HS-27A (cell line): ENCODE measurements at regions not wholly inside any gene's neighbourhood (a gene's known extent, or its start where the extent isn't known, plus 50 kb on each side); places are given as distances from the start of the nearest gene placed in this dataset.
"Not testable (repeated sequence)": the region's sequence is repeated elsewhere in the genome, so short reads cannot be mapped to it uniquely, and the experiment has no call there.

Experiments
- DNase-seq: peaks from one replicate; pipeline ENCODE4 v3.0.0-alpha.2; 2012; ENCODE audit warnings: low read depth, missing footprints

DNA sequence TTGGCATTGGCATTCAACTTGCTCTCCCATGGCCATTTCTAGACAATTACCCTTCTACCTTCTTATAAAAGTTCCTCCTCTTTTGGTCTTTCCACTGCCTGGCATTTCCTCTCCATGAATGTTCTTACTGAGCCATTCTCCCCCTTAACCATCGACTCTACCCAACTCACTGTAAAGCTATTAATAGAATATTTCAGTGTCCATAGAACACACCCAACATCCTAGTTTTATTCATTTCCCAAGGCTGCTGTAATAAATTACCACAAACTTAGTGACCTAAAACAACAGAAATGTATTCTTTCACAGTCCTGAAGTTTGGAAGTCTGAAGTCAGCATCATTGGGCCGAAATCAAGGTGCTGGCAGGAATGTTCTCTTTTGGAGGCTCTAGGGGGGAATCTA is 170.0 kb upstream of the ATP5MC3 start:
- DNase-seq, result no peak

DNA sequence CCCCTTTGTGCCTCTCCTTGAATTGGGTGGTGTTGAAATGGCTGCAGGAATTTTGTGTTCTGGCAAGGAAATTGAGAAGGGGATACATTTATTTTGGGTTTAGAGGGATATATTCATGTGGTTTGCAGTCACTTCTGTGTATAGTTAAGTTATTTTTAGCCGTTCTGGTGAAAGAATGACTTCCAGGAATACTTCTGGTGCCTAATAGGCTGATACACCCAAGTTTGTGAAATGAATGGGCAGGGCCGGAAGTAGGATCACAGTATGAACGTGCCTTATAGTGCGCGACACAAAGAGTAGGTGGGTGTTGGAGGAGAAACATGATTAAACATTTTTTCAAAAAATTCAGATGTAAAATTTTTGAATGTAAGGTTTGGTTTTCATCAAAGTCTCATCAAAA is 168.6 kb upstream of the ATP5MC3 start:
- no peak for DNase-seq

DNA sequence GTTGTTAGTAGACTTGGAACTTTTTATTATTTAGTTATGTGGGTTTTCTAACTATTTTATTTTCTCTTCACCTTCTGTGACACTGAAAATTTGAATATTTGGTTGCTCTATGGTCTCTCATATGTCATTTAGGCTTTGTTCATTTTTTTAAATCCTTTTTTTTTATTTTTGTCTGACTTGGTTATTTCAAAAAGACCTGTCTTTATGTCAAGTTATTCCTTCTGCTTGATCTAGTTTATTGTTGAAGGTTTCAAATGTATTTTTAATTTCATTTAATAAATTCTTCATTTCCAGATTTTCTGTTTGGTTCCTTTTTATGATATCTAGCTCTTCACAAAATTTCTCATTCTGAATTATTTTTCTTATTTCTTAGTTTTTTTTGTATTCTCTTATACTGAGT is 160.6 kb upstream of the ATP5MC3 start:
- no peak for DNase-seq

DNA sequence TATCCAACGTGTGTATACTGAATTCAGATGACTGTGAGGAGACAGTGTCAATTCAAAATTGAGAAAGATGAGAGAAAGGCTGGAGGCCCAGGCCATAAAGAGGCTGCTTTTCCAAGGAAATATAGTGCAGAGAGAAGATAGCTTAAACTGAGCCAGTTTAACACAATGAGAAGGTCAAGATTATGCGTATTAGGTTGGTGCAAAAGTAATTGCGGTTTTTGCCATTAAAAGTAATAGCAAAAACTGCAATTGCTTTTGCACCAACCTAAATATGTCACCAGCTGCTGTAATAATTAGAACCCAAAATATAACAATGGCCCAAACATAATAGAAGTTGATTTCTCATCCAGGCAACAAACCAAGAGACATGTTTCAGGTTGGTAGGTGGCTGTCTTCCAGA is 148.7 kb upstream of the ATP5MC3 start:
- no peak for DNase-seq

DNA sequence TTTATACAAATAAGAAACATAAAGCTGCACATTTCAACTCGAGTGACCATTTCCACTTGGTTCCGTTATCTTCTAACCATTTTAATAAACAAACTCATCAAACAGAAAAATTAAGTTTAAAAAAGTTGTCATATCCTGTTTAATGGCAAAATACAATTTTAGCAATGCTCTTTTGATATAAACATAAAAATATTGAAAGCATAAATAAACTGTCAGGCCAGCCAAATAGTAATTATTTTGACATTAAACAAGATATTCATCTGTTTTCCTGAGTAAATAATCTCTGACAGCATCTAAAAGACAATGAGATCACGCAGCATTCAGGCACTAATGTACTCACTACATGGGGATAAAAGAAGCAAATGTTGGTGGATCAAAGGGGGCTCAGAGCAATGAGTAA is 145.3 kb upstream of the ATP5MC3 start:
- no peak for DNase-seq

DNA sequence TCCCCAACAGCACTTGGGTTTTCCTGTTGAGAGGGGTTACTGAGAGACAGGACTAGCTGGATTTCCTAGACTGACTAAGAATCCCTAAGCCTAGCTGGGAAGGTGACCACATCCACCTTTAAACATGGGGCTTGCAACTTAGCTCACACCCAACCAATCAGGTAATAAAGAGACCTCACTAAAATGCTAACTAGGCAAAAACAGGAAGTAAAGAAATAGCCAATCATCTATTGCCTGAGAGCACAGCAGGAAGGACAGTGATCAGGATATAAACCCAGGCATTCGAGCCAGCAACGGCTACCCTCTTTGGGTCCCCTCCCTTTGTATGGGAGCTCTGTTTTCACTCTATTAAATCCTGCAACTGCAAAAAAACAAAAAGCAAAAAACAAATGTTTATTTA is 144.7 kb upstream of the ATP5MC3 start:
- DNase-seq, result not testable (repeated sequence)

DNA sequence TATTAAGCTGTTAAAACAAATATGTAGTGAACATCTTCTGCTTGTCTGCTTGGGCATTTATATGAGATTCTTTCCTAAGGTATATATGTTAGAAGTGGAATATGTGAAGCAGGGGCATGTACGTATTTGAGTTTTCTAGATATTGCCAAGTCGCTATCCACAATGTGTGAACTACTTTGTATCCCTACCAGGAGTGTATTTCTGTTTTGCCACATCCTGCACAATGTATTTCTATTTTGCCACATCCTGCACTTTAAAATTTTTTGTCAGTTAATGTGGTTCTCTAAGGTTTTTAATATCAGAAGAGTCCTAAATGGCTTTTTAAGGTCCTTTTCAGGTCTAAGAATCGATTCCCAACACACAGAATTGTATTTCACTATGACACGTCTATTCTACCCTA is 141.7 kb upstream of the ATP5MC3 start:
- no peak for DNase-seq

DNA sequence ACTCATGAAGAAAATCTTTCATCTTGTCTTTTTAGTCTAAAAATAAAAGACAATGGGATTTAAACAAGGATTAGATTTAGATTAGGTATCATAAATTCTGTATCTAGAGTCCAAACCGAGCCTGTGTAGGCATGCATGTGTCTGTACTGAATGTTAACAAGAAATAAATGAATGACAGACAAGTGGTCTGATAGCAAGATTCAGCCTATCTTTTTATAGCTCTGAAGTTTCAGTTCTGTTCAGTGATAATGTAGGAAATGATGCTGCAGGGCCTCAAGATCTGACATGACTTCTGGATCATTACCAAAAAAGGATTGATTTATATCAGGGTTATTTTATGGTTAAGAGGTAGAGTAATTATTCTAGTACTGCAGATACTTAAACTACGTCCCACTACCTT is 137.0 kb upstream of the ATP5MC3 start:
- no peak for DNase-seq

DNA sequence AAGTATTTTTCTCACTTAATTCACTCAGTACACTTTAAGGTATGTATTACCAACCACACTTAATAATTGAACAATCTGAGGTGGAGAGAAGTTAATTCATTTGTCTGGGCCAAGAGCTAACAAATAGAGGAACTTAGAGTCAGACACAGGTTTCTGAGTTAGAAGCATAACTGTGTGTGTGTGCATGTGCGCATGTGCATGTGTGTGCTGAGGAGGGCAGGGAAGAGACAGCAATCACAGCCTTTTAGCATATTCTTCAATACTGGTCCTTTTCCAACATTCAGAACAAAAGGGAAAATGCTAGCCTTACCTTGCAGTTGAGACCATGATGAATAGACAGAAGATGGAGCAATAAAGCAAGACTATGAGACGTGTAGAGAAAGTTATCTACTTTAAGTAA is 136.2 kb upstream of the ATP5MC3 start:
- no peak for DNase-seq

DNA sequence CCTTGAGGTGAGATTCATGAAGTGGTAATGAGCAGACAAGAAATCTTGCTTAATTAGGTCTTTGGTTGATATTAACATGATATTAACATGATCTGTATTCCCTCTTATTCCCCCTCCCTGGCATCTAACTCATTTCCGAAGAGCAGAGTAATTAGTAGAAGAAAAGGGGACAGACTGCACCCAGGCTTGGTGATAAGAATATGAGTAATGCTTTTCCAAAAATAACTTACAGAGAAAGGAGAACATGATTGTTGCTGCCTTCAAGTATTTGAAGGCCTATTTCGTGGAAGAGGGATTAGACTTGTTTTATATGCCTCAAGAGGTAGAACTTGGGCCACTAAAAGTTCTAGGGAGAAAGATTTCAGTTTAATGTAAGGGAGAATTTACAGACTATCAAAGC is 130.6 kb upstream of the ATP5MC3 start:
- DNase-seq, result no peak

DNA sequence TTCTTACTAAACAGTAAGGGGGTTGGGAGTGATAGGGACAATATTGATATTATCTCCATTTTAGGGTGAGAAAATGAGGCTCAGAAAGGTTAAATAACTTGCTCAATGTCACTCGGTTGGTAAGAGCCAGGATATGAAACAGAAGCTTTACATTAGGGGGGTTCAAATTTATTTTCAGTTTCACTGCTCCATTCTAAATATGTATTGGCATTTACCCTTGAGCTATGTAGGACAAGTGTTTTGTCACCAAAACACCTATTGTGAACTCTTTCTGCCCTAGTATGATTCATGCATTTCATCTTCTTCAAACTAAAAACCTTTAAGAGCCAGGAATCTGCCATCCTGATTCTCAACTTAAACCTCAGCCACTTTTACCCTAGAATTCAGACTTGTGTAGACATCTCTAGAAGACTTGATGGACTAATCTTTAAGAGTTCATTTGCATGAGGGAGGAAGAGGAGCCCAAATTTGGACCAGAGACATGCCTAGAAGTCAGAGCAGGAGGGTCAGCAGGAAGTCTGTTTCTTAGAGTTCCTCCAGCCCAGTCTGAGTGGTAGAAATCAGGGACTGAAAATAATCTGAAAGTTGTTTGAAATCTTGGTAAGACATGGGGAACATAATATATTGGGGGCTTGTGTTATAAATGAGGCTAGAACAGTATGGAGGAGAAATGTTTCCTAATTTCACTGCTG is 129.4 kb upstream of the ATP5MC3 start:
- no peak for DNase-seq

DNA sequence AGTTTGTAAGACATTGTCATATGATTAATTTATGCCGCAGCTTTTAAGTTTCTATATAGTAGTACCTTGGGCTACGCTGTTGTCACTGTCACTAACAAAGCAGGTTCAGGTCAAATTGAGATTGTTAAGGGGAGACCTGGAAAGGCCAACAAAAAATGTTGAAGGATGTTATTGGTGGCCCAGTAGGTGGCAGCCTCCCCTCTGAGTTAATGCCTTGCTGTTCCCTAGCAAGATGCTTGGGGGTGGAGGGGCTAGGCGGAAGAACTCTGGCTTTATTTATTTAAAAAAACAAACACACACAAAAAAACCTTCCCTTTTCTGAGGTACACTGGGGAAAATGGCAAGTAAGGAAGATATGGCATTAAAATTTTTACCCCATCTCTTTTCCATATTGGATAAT is 128.3 kb upstream of the ATP5MC3 start:
- no peak for DNase-seq

DNA sequence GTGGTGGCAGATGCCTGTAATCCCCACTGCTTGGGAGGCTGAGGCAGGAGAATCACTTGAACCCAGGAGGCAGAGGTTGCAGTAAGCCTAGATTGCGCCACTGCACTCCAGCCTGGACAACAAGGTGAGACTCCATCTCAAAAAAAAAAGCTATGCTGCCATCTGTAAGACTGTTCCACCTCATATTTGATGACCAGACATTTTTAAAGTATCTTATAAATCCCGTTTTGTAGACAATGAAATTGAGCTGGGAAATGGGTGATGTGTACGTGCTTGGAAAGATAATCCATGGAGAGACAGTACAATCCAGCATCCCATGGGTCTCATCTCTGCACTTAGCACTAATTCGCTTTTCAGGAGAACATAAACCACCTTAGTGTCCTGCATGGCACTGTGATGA is 126.5 kb upstream of the ATP5MC3 start:
- no peak for DNase-seq

DNA sequence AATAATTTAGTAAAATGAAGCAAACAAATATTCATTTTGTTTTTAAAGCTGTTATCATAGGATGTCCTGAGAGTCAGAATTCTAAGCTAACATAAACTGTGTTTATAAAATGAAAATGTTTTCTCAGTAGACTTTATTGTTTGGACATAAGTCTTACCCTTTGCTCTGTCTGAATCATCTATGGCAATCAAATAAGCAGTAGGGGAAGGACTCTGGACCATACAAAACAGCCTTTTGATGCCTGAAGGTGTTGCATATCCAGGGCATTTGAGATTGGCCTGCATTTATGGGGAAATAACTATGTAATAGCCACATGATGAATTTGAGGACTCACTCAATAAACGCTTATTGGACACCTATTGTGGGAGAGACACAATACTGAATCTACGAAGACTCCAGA is 123.0 kb upstream of the ATP5MC3 start:
- no peak for DNase-seq

DNA sequence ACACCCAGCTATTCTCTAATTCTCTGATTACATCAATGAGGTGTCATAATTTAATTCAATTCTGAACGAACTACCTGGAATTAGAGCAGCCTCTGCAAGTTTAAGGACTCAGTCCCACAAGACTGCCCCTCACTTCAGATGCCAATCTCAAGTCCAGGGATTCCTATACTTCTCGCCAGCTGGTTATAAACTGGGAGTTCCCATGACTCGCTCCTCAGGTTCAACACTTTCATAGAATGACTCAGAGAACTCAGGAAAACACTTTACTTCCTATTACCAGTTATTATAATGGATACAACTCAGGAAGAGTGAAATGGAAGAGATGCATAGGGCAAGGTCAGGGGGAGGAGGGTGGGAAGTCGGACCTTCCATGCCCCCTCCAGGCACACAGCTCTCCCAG is 112.3 kb upstream of the ATP5MC3 start:
- no peak for DNase-seq

DNA sequence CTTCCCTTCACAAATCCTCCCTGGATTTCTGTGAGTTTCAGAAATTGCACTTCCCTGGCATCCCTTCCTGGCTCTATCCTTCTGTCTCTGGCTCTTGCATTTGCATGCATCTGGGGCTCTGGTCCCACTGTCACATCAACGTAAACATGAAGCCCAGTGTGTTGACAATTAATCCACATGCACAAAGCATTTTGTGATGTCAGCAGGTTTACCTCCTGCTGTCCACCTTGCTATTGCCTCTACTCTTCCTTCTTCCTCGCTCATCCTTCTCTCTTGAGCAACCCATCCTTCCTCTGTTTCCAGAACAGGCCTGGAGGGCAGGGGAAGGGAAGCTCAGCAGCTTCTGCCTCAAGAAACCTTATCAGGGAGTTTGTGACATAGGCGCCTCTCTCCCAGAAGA is 111.7 kb upstream of the ATP5MC3 start:
- DNase-seq, result no peak

DNA sequence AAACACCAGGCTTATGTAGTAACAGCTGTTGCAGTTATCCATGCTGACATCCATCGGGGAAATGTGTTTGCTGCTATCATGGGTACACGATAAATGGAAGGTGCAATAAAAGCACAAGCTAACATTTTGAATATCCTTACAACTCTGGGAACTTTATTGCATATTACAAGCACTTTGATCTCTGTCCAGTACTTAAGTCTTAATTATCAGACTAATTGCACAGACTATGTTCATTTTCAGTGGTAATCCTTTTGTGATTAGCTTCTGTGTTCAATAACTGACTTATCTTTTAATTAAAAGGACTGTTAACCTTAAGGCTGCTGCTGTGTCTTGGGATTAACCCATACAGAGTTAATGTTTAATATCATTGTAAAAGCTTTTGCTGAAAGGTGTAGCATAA is 101.4 kb upstream of the ATP5MC3 start:
- no peak for DNase-seq

DNA sequence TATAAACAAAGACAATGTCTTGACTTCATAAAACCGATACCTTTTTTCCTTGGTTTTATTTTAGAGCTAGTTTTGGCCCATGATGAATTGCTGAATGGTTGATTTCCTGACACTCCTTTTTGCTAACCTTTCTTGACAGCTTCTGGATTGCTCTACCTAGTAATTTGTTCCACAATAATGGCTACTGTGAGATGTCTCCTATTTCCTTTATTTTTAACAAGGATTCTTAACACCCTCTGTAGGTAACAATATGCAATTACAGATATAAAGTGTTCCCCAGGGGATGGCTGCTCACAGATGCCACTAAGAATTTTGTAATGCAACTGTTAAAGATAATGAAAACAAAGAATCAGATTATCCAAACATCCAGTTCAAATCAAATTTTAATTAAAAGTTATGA is 100.8 kb upstream of the ATP5MC3 start:
- DNase-seq, result no peak

DNA sequence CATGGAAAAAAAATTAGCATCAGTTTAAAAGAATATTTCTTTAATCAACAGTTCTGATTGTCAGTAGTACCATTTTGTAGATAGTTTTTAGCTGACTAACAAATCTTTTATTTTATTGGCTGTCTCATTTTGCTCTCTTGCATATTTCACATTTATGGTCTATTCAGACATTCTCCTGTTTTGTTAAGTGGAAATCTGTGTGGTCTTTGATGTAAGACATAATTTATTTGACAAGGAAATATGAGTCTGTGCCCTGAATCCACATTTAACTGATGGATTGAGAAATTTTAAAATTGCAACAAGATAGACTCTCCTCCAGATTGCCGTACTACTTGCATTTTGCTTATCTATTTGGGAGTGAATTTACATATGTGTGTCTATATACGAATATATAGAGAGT is 96.3 kb upstream of the ATP5MC3 start:
- no peak for DNase-seq

DNA sequence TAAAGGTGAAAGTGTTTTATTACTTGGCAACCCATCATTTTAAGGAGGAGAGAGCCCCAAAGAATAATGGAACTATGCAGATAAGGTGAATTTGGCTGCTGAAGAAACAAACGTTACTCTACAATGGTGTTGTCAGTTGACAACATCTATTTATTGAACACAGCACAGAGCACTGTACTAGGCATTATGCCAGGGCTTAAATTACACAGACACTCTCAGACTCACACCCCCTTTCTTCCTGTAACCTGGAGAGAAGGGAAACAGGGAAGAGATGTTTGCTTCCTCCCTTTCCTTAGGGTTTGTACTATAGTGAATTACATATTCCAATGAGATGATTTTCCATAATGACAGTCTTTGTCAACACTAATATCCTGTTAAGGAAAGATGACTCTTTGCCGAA is 94.0 kb upstream of the ATP5MC3 start:
- DNase-seq, result no peak

DNA sequence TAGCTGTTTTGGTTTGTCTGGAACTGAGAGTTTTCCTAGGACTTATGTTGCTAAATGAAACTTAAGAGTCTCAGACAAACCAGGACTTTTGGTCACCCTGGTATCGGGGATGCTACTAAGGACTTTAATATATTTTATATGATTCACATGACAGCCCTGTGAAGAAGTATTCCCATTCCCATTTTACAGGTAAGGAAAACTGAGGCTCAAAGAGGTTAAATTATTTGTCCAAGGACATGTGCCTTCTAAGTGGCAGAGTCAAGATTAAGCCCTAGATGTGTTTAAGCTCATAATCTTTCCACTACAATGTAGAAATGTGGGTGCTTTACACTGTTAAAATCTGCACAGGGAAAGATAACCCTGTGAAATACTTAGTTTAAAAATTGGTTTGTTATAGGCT is 77.7 kb upstream of the ATP5MC3 start:
- no peak for DNase-seq

DNA sequence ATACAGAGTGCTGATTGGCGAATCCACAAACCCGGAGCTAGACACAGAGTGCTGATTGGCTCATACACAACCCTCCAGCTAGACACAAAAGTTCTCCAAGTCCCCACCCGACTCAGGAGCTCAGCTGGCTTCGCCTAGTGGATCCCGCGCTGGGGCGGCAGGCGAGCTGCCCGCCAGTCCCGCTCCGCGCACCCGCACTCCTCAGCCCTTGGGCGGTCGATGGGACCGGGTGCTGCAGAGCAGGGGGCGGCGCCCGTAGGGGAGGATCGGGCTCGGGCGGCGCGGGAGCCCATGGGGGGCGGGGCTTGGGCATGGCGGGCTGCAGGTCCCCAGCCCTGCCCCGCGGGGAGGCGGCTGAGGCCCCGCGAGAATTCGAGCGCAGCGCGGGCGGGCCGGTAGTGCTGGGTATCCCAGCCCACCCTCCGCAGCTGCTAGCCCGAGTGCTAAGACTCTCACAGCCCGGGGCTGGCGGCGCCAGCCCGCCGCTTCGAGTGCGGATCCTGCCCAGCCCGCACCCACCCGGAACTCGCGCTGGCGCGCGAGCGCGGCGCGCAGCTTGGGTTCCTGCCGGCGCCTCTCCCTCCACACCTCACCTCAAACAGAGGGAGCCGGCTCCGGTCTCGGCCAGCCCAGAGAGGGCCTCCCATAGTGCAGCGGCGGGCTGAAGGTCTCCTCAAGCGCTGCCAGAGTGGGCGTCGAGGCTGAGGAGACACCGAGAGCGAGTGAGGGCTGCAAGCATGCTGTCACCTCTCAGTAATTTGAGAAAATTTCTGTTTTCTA is 75.5 kb upstream of the ATP5MC3 start:
- DNase-seq, result no peak

DNA sequence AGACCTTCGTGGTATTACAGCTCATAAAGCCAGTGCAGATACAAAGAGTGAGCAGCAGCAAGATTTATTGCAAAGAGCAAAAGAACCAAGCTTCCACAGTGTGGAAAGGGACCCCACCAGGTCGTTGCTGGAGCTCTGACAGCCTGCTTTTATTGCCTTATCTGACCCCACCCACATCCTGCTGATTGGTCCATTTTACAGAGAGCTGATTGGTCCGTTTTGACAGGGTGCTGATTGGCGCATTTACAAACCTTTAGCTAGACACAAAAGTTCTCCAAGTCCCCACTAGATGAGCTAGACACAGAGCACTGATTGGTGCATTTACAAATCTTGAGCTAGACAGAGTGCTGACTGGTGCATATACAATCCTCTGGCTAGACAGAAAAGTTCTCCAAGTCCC is 74.9 kb upstream of the ATP5MC3 start:
- not testable (repeated sequence) for DNase-seq

DNA sequence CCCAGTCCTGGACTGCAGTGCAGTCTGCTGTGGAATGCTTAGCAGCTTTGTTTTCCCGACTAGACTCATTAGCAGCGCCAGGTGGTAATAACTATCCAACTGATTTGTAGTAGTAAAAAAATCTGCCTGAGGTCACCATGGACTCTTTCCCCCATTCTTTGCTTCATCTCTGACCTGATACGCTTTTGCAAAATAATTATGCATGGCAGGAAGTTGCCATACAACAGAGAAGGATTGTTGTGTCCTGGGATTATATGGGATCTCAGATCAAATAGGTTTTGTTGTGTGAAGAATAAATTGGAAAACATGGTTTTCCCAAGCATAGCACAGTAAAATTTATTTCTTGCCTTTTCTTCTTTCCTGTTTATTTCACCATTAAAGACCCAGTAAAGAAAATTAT is 72.4 kb upstream of the ATP5MC3 start:
- DNase-seq, result no peak
